SJSA1 (cell line): ENCODE measurements at regions not wholly inside any gene's neighbourhood (a gene's known extent, or its start where the extent isn't known, plus 50 kb on each side); places are given as distances from the start of the nearest gene placed in this dataset.
"Not testable (repeated sequence)": the region's sequence is repeated elsewhere in the genome, so short reads cannot be mapped to it uniquely, and the experiment has no call there.

Experiments
- DNase-seq, 2 experiments: peaks; one replicate each; pipeline ENCODE4 v3.0.0-alpha.2; 2015 to 2020; ENCODE audit warnings: low spot score in 2 of 2, low read depth in 1 of 2
- H3K27ac ChIP-seq: fragments of 250-450 bp; sonication (Bioruptor Pico); 2 replicates; pipeline ENCODE4 v1.5.1; 2020; ENCODE audit warnings: mild to moderate bottlenecking, moderate library complexity
- H3K27me3 ChIP-seq: fragments of 250-450 bp; sonication (Bioruptor Pico); replicated peaks from 2 replicates; pipeline ENCODE4 v1.5.1; 2020; ENCODE audit warnings: mild to moderate bottlenecking, moderate library complexity
- H3K36me3 ChIP-seq: fragments of 250-450 bp; sonication (Bioruptor Pico); 2 replicates; pipeline ENCODE4 v1.5.1; 2020; ENCODE audit warnings: mild to moderate bottlenecking
- H3K4me1 ChIP-seq: fragments of 250-450 bp; sonication (Bioruptor Pico); replicated peaks from 2 replicates; pipeline ENCODE4 v1.6.1; 2021; ENCODE audit warnings: mild to moderate bottlenecking
- H3K4me3 ChIP-seq: fragments of 250-450 bp; sonication (Bioruptor Pico); 2 replicates; pipeline ENCODE4 v1.5.1; 2020; ENCODE audit warnings: mild to moderate bottlenecking
- H3K9me3 ChIP-seq: fragments of 250-450 bp; sonication (Bioruptor Pico); replicated peaks from 2 replicates; pipeline ENCODE4 v1.5.1; 2020; ENCODE audit warnings: mild to moderate bottlenecking

GRCh38 chrY:7588176-7588575, 676.6 kb upstream of the AMELY start:
- not testable (repeated sequence) for H3K27me3 ChIP-seq, H3K27ac ChIP-seq, H3K36me3 ChIP-seq, DNase-seq, H3K4me1 ChIP-seq, H3K9me3 ChIP-seq, H3K4me3 ChIP-seq

- Histone ChIP-seq H3K27ac (no peak overlapping the region), H3K36me3 (no peaks in the 10 kb centered on the region), H3K4me3 (no peak overlapping the region), H3K9me3 (no peaks in the 10 kb centered on the region), H3K4me1 (peaks cover 1% of the 10 kb centered on the region), H3K27me3 (no peaks in the 10 kb centered on the region)
- DNase-seq = no peak
These were observed 651.0 kb upstream of the AMELY start for GRCh38 chrY:7562541-7562940.

- H3K4me3 ChIP-seq = no peak overlapping the region
- H3K27me3 ChIP-seq = no peaks in the 10 kb centered on the region
- no peak overlapping the region for H3K27ac ChIP-seq
- peak in 1 of 2 experiments; percentile 40 for DNase-seq
- H3K36me3 ChIP-seq = no peaks in the 10 kb centered on the region
- H3K9me3 ChIP-seq = no peaks in the 10 kb centered on the region
- peaks cover 10% of the 10 kb centered on the region for H3K4me1 ChIP-seq
These were observed 646.1 kb upstream of the AMELY start for GRCh38 chrY:7557675-7558074.

- no peak for DNase-seq
- H3K9me3 ChIP-seq = no peaks in the 10 kb centered on the region
- H3K4me1 ChIP-seq = peaks cover 10% of the 10 kb centered on the region
- H3K36me3 ChIP-seq = no peaks in the 10 kb centered on the region
- no peaks in the 10 kb centered on the region for H3K27me3 ChIP-seq
- H3K4me3 ChIP-seq = no peak overlapping the region
- H3K27ac ChIP-seq = no peak overlapping the region
These were observed 643.5 kb upstream of the AMELY start for GRCh38 chrY:7555006-7555405.

GRCh38 chrY:7545060-7545459, 633.5 kb upstream of the AMELY start:
- no peaks in the 10 kb centered on the region for H3K27me3 ChIP-seq
- no peak overlapping the region for H3K27ac ChIP-seq
- no peaks in the 10 kb centered on the region for H3K9me3 ChIP-seq
- no peaks in the 10 kb centered on the region for H3K36me3 ChIP-seq
- no peaks in the 10 kb centered on the region for H3K4me1 ChIP-seq
- DNase-seq = no peak
- no peak overlapping the region for H3K4me3 ChIP-seq

GRCh38 chrY:7544172-7544770, 632.7 kb upstream of the AMELY start:
- Histone ChIP-seq H3K27ac (no peak overlapping the region), H3K27me3 (no peaks in the 10 kb centered on the region), H3K9me3 (no peaks in the 10 kb centered on the region), H3K4me1 (no peaks in the 10 kb centered on the region), H3K4me3 (no peak overlapping the region), H3K36me3 (no peaks in the 10 kb centered on the region)
- peak in 1 of 2 experiments; percentile 27 for DNase-seq

GRCh38 chrY:7543506-7543905, 632.0 kb upstream of the AMELY start:
- Histone ChIP-seq H3K27ac (no peak overlapping the region), H3K4me1 (no peaks in the 10 kb centered on the region), H3K9me3 (no peaks in the 10 kb centered on the region), H3K36me3 (no peaks in the 10 kb centered on the region), H3K27me3 (no peaks in the 10 kb centered on the region), H3K4me3 (no peak overlapping the region)
- no peak for DNase-seq

- Histone ChIP-seq H3K27me3 (no peaks in the 10 kb centered on the region), H3K4me1 (no peaks in the 10 kb centered on the region), H3K27ac (no peak overlapping the region), H3K4me3 (no peak overlapping the region), H3K36me3 (no peaks in the 10 kb centered on the region), H3K9me3 (no peaks in the 10 kb centered on the region)
- DNase-seq = no peak
These were observed 630.8 kb upstream of the AMELY start for GRCh38 chrY:7542256-7542858.

- Histone ChIP-seq H3K36me3 (no peaks in the 10 kb centered on the region), H3K4me1 (peaks cover 10% of the 10 kb centered on the region), H3K27me3 (no peaks in the 10 kb centered on the region), H3K27ac (no peak overlapping the region), H3K4me3 (no peak overlapping the region), H3K9me3 (no peaks in the 10 kb centered on the region)
- no peak for DNase-seq
These were observed 617.8 kb upstream of the AMELY start for GRCh38 chrY:7529396-7529795.

- H3K4me1 ChIP-seq, H3K36me3 ChIP-seq, H3K4me3 ChIP-seq, H3K27me3 ChIP-seq, H3K9me3 ChIP-seq: not testable (repeated sequence)
- H3K27ac ChIP-seq = peak overlapping the region; percentile 19; the same call in 1 of the 2 replicates
- DNase-seq = peak in 1 of 2 experiments; percentile 59
These were observed 616.0 kb upstream of the AMELY start for GRCh38 chrY:7527568-7527967.

- Histone ChIP-seq H3K9me3 (no peaks in the 10 kb centered on the region), H3K4me1 (no peaks in the 10 kb centered on the region), H3K36me3 (no peaks in the 10 kb centered on the region), H3K4me3 (no peak overlapping the region), H3K27me3 (no peaks in the 10 kb centered on the region), H3K27ac (no peak overlapping the region)
- no peak for DNase-seq
These were observed 606.8 kb upstream of the AMELY start for GRCh38 chrY:7518387-7518786.

- Histone ChIP-seq H3K4me1 (no peaks in the 10 kb centered on the region), H3K27ac (no peak overlapping the region), H3K4me3 (no peak overlapping the region), H3K36me3 (no peaks in the 10 kb centered on the region), H3K27me3 (no peaks in the 10 kb centered on the region), H3K9me3 (no peaks in the 10 kb centered on the region)
- no peak for DNase-seq
These were observed 604.7 kb upstream of the AMELY start for GRCh38 chrY:7516268-7516667.

GRCh38 chrY:7515812-7516211, 604.3 kb upstream of the AMELY start:
- no peak for DNase-seq
- Histone ChIP-seq H3K4me3 (no peak overlapping the region), H3K27me3 (no peaks in the 10 kb centered on the region), H3K9me3 (no peaks in the 10 kb centered on the region), H3K4me1 (no peaks in the 10 kb centered on the region), H3K27ac (no peak overlapping the region), H3K36me3 (no peaks in the 10 kb centered on the region)

- H3K27me3 ChIP-seq = no peaks in the 10 kb centered on the region
- H3K27ac ChIP-seq = no peak overlapping the region
- no peaks in the 10 kb centered on the region for H3K36me3 ChIP-seq
- H3K9me3 ChIP-seq = no peaks in the 10 kb centered on the region
- no peak for DNase-seq
- no peaks in the 10 kb centered on the region for H3K4me1 ChIP-seq
- no peak overlapping the region for H3K4me3 ChIP-seq
These were observed 591.3 kb upstream of the AMELY start for GRCh38 chrY:7502896-7503295.

- Histone ChIP-seq H3K9me3 (no peaks in the 10 kb centered on the region), H3K4me3 (no peak overlapping the region), H3K36me3 (no peaks in the 10 kb centered on the region), H3K27ac (no peak overlapping the region), H3K4me1 (no peaks in the 10 kb centered on the region), H3K27me3 (no peaks in the 10 kb centered on the region)
- DNase-seq = no peak
These were observed 589.7 kb upstream of the AMELY start for GRCh38 chrY:7501236-7501635.
